ENCODE measurements at regions not wholly inside any gene's neighbourhood (a gene's known extent, or its start where the extent isn't known, plus 50 kb on each side); places are given as distances from the start of the nearest gene placed in this dataset.

- peaks cover 4% of the 10 kb centered on the region for H3K4me1 ChIP-seq (ENCODE audit: low read depth)
- H3K9me3 ChIP-seq (ENCODE audit: low read depth), result no peaks in the 10 kb centered on the region
- TF ChIP-seq CTCF (IDR thresholded peaks at IDR 0.05; ENCODE audit: low read depth, low read length), result no peak
- no peaks in the 10 kb centered on the region for H3K27me3 ChIP-seq
- no peak overlapping the region for H3K27ac ChIP-seq
- H3K4me3 ChIP-seq, result no peak overlapping the region
- DNase-seq (ENCODE audit: low read depth in 1 of 2, low spot score in 1 of 2), result peak in 1 of 2 donors; percentile 86
- H3K36me3 ChIP-seq, result no peaks in the 10 kb centered on the region
Observed at GRCh38 chr18:22683196-22683676, 249.9 kb upstream of the RBBP8 start.

DNA sequence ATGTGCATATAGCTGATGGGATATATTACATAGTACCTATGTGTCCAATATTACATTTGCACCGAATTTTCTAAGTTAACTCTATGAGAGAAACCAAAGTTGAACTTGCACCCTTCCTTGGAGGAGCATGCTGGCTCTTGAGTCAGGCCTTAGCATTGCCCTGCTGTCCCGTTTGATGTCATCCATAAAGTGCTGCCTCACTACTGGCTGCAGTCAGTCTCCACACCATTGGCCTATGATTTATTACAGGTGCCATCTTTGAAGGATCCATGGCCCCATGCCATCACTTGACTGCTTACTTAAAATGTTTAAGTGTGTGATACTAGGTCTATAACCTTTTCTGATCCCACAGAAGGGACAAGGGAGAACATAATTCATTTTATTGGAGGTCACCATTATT, 249.3 kb upstream of the RBBP8 start:
- TF ChIP-seq CTCF (IDR thresholded peaks at IDR 0.05; ENCODE audit: low read depth, low read length), result no peak
- no peak overlapping the region for H3K27ac ChIP-seq

DNA sequence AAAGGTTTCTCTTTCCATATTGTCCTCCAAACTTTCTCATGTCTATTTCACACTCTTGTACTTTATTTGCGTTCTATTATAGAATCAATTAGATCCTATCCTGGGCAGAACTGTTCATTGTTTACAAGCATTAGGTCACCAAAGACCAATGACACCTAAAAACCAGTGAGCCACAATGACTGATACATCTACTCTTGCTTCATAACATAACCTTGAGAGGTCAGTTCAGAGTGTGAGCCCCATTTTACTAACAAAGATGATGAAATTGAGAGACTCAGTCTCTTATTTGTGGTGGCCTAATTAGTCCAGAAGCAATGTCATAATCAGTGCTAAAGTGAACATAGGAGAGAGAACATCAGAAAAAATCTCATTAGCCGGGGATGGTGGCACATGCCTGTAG, 248.9 kb upstream of the RBBP8 start:
- TF ChIP-seq CTCF (IDR thresholded peaks at IDR 0.05; ENCODE audit: low read depth, low read length), result no peak
- DNase-seq (ENCODE audit: low read depth in 1 of 2, low spot score in 1 of 2), result no peak
- no peak overlapping the region for H3K27ac ChIP-seq
- no peaks in the 10 kb centered on the region for H3K27me3 ChIP-seq
- H3K9me3 ChIP-seq (ENCODE audit: low read depth), result no peaks in the 10 kb centered on the region
- H3K4me3 ChIP-seq, result no peak overlapping the region
- H3K36me3 ChIP-seq, result no peaks in the 10 kb centered on the region
- H3K4me1 ChIP-seq (ENCODE audit: low read depth), result peaks cover 4% of the 10 kb centered on the region

More for the DNA sequence above, 249.3 kb upstream of the RBBP8 start:
- DNase-seq (ENCODE audit: low read depth in 1 of 2, low spot score in 1 of 2), result no peak
- no peaks in the 10 kb centered on the region for H3K9me3 ChIP-seq (ENCODE audit: low read depth)
- peaks cover 4% of the 10 kb centered on the region for H3K4me1 ChIP-seq (ENCODE audit: low read depth)
- H3K27me3 ChIP-seq, result no peaks in the 10 kb centered on the region
- H3K36me3 ChIP-seq, result no peaks in the 10 kb centered on the region
- no peak overlapping the region for H3K4me3 ChIP-seq

GRCh38 chr18:22685788-22686187, 247.3 kb upstream of the RBBP8 start:
- H3K36me3 ChIP-seq, result no peaks in the 10 kb centered on the region
- H3K27ac ChIP-seq, result no peak overlapping the region
- no peak for TF ChIP-seq CTCF (IDR thresholded peaks at IDR 0.05; ENCODE audit: low read depth, low read length)
- H3K9me3 ChIP-seq (ENCODE audit: low read depth), result no peaks in the 10 kb centered on the region
- H3K4me1 ChIP-seq (ENCODE audit: low read depth), result peaks cover 4% of the 10 kb centered on the region
- H3K4me3 ChIP-seq, result no peak overlapping the region
- no peak for DNase-seq (ENCODE audit: low read depth in 1 of 2, low spot score in 1 of 2)
- H3K27me3 ChIP-seq, result no peaks in the 10 kb centered on the region

- no peaks in the 10 kb centered on the region for H3K27me3 ChIP-seq
- DNase-seq (ENCODE audit: low read depth in 1 of 2, low spot score in 1 of 2), result no peak
- no peak for TF ChIP-seq CTCF (IDR thresholded peaks at IDR 0.05; ENCODE audit: low read depth, low read length)
Observed at GRCh38 chr18:22687892-22688680, 245.0 kb upstream of the RBBP8 start.

More at GRCh38 chr18:22687892-22688680, 245.0 kb upstream of the RBBP8 start:
- H3K4me1 ChIP-seq (ENCODE audit: low read depth), result peaks cover 6% of the 10 kb centered on the region
- no peak overlapping the region for H3K4me3 ChIP-seq
- no peaks in the 10 kb centered on the region for H3K9me3 ChIP-seq (ENCODE audit: low read depth)
- no peaks in the 10 kb centered on the region for H3K36me3 ChIP-seq
- no peak overlapping the region for H3K27ac ChIP-seq
